ENCODE measurements at regions not wholly inside any gene's neighbourhood (a gene's known extent, or its start where the extent isn't known, plus 50 kb on each side); places are given as distances from the start of the nearest gene placed in this dataset.
"Not testable (repeated sequence)": the region's sequence is repeated elsewhere in the genome, so short reads cannot be mapped to it uniquely, and the experiment has no call there.

GRCh38 chr10:59053502-59053901 is 122.9 kb upstream of the PHYHIPL start:
- not testable (repeated sequence) for DNase-seq

DNA sequence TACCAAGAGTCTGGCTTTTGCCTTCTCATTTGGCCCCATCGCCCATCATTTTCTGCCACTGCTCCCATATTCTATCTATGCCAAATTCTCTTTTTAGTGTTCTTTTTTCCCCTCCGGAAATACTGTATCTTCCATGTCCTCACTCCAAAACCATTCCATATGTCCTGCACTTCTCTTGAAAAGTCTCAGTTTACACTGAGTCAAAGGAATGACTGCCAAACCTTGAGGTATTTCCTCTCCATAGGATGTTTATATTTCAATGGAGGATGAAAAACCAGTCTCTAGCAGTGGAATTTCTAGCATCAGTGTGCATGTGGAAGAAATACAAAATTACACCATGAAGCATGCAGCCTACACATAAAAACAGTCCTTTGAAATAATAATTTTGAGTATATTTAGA is 121.4 kb upstream of the PHYHIPL start:
- no peak for DNase-seq

- DNase-seq = no peak
These were observed 119.1 kb upstream of the PHYHIPL start for GRCh38 chr10:59057345-59057744.

- DNase-seq = no peak
These were observed 115.6 kb upstream of the PHYHIPL start for GRCh38 chr10:59060852-59061251.

GRCh38 chr10:59063491-59063890 is 113.0 kb upstream of the PHYHIPL start:
- no peak for DNase-seq

DNA sequence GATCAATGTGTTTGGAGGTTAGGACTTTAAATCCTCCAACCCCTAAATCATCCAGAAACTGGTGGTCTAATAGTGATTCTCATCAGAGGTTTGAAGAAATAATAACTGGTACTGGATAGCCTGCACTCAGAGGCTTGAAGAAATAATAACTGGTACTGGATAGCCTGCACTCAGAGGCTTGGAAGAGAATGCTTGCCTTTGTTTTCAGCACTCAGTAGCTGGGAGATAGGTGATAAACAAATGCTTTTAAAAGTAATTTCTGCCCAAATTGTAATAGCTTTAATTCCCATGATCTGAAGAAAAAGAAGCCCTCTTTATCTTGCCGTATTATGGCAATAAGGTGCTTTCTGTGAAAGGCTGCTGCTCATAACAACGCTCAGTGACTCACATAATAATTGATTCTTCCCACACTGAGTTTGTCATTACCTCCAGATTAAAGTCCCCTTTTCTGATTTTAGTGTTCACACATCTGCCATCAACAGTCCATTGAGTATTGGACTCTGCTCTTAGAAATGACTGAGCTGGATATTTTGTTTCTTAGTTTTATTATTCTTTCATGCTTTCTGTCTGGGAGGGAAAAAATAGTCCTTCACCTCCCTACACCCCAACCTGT is 112.3 kb upstream of the PHYHIPL start:
- no peak for DNase-seq

- DNase-seq = no peak
These were observed 111.5 kb upstream of the PHYHIPL start for GRCh38 chr10:59064759-59065539.

- DNase-seq = no peak
These were observed 107.8 kb upstream of the PHYHIPL start for GRCh38 chr10:59068581-59069191.

DNA sequence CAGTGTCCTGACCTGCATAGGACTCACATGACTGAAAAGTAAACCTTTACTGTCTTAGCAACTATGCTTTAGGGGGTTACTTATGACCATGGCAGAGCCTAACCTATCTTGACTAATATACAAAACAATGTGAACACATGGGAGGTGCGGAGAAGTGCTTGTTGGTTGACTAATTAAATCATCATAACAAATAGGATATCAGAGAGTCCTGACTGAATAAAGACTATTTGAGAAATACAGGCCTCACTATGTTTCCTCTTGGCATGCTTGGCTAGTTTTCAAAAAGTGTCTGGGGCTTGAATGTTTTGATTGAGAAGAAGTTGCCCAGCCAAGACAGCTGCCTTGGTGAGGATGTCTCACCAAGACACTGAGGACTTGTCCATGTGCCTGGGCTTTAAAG is 104.4 kb upstream of the PHYHIPL start:
- DNase-seq = no peak

DNA sequence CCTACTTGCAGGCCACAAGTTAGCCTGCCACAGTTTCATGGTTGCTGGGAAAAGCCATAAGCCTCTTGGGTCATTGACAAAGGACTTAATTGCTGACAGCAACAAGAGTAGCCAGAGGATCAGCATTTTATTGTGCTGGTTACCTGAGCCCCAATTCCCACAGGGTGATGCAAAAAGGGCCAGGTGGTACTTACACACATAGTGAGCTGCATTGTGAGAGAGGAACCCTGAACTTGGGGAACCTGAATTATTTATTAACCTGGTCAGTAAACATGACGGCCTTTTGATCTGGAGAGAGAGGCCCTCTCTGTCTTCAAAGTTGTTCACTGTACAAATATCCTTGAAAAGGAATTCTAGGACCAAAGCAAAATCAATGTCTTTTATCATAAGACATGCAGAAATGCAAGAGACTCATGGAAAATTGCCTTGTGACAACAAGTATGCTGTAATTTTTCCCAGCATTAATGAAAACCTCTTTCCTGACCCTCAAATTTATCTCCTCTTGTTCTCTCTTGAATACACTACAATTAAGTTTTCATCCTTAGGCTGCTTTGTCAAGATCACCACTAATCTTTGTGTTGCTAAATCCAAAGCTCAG is 102.9 kb upstream of the PHYHIPL start:
- DNase-seq = no peak

DNA sequence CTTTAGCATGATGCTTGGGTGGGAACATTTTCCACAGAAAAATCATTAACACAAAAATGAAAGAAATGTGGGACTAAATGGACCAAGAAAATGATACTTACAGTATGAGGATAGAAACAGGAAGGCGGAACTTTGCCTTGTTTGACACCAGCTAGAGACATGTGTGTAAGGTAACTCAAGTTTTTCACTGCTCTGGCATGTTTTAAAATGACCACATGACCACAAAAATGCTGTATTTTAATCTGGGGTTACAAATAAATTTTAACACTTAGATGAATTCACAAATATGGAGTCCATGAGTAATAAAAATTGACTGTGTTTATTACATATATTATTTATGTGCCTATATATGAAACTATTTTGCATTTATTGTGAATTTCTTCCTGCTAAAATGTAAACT is 100.9 kb upstream of the PHYHIPL start:
- no peak for DNase-seq

- no peak for DNase-seq
These were observed 98.6 kb upstream of the PHYHIPL start for GRCh38 chr10:59077855-59078254.

DNA sequence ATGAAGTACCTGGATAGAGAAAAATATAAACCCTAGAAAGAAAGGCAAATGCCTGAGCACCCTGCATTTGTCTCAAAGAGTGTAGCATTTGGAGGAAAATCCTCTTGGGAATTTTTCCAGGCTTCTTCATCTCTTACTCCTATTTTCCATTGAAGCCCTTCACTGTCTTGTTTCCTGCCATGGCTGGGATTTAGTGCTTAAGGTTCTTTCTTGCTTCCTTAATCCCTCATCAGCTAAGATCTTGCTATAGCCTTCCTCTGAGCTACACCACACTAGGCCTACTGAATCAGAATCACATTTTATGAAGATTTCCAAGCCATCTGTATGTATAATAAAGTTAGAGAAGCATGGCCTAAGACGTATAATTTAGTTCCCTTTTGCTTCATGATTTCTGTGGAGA is 97.5 kb upstream of the PHYHIPL start:
- no peak for DNase-seq

DNA sequence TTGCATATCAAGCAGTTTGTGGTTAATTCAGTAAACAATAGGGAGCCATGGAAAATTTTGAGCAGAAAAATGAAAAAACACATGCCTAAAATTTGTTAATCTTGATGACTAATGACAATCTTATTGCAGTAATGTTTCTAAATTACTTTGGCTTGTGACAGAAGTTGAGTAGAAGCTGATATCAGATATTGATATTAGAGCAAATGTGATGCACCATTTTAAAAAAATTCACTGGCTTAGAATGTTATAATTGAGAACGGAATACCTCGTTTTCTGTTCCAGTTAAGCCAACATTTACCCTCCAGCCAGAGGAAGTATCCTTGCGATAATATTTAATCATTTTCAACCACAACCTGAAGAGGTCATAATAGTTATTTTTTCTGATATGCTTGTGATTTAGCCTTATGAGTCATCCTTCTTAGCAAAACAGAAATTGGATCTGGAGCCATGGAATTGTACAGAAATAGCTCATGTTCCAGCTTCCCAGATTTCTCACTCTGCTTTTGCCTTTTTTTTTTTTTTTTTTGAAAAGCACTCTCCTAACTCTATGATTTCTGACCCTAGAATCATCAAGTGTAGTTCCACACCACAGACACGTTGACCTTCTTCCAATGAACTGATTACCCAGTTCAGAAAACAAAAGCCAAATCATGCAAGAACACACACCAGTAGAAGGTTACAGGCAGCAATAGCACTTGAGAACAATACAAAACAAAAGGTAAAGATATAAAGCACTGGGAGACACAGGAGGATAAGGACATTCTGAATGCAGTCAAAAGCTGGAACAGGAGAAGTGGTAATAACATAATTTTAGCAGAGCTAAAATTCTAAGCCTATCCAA is 96.8 kb upstream of the PHYHIPL start:
- no peak for DNase-seq

DNA sequence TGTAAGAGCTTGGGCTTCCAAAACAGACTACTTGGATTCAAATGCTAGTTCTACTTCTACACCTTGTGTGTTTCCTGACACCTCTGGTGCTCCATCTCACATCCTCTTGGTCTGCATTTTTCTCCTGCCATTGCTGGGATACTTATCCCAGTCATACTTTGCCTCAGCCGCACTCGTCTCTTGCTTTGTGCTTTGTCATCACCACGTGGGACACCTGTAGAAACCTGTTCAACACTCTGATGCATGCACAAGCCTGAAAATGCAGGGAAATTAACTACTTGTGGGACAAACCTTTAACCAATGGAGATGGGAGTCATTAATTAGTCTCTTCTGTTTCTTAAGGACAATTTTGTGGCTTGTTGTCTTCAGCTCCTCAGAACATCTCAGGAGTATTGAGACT is 94.2 kb upstream of the PHYHIPL start:
- DNase-seq = no peak

- DNase-seq = no peak
These were observed 91.4 kb upstream of the PHYHIPL start for GRCh38 chr10:59085054-59085453.

- DNase-seq = no peak
These were observed 90.5 kb upstream of the PHYHIPL start for GRCh38 chr10:59085711-59086502.

- DNase-seq = no peak
These were observed 89.0 kb upstream of the PHYHIPL start for GRCh38 chr10:59087486-59087885.

DNA sequence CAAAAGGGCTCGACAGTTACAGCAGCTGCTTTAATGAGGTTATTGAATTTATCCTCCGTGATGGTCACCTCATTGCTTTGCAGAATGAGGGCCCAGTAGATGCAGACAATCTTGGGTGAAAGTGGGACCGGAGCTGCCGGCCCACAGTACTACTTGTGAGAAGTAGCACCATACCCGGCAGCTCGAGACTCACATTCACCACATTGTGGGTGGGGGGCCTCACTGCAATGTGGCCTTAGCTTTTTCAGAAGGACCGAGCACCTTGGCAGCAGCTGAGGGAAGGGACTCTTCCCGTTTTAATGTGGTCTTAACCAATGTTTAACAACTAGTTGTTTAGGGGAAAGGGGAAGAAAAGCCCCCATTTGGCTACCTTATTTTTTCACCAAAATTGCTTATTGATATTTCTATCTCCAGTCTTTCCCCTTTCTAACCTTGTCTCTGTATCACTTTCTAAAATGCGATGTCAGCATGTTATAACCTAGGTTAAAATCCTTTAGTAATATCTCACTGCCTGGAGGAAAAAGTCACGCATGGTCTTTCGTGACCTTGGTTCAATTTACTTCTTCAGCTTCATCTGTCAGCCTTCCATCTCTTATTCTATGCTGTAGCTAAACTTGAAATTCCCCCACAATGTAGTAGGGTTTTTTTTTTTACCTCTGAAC is 87.4 kb upstream of the PHYHIPL start:
- no peak for DNase-seq

DNA sequence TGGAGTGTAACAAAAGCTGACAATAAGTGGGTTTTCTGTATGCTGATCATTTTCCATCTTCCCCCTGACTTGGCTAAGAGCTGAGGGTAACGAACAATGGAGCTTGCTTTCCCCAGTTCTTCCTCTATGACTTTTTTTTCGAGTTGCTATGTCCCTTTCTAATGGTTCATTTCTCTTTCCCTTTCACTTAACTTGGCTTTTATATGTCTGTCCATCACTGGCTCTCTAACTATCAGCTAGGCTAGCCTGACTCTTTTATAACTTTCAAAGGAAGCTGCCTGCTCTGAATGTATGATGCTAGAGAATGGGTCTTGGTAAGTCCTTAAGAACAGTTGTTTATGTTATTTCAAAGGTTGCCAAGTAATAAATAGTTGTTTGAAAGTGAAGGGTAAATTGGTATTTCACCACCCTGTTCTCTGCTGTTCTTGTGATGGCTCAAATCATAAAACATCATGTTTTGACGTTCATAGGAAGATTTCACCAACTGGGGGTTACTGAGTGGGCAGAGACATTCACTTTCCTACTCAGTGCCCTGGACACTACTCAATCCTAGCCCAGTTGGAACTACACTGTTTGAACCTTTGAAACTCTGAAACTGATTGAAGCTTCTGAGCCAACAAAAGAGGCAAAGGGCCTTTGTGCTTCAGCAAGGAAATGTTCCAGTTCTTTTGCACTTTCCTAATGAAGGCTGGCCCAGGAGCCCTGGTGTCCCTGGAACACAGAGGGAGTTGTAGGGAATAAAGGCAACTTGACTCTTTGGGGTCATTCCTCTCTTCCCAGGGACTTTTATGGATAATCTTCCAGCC is 85.4 kb upstream of the PHYHIPL start:
- DNase-seq = no peak

GRCh38 chr10:59093461-59093860 is 83.0 kb upstream of the PHYHIPL start:
- no peak for DNase-seq

Measured in cerebellar nuclear complex (tissue), 1 donor.